ENCODE measurements at regions not wholly inside any gene's neighbourhood (a gene's known extent, or its start where the extent isn't known, plus 50 kb on each side); places are given as distances from the start of the nearest gene placed in this dataset.

GRCh38 chr12:45611061-45611460 lies 118.4 kb upstream of the ARID2 start:
- no TSS peak for BruUV-seq (replicated peaks)
- Histone ChIP-seq H3K9me1 (ENCODE audit: control insufficient read depth, insufficient read depth, low read length) (no peaks in the 10 kb centered on the region), H2AFZ (ENCODE audit: low read depth, low read length) (no peak overlapping the region), H3K27me3 (ENCODE audit: control insufficient read depth in 2 of 2, insufficient read depth in 2 of 2, low read length in 2 of 2) (peaks cover 0 to 7% of the 10 kb centered on the region in 2 experiments; a peak in 3 of 5 replicates), H3K9ac (ENCODE audit: insufficient read depth in 1 of 2, low read depth in 2 of 2, low read length in 2 of 2) (no peak overlapping the region), H3K4me3 (no peak overlapping the region), H3K36me3 (ENCODE audit: control insufficient read depth, insufficient read depth, low read length) (no peaks in the 10 kb centered on the region), H3K4me1 (replicated peaks in 1 of 2; ENCODE audit: control insufficient read depth in 2 of 2, insufficient read depth in 2 of 2, low read length in 2 of 2) (no peaks in the 10 kb centered on the region), H3K79me2 (ENCODE audit: control insufficient read depth, insufficient read depth, low read length) (no peaks in the 10 kb centered on the region), H4K20me1 (replicated peaks; ENCODE audit: control insufficient read depth, insufficient read depth, low read length) (no peaks in the 10 kb centered on the region), H3K4me2 (ENCODE audit: insufficient read depth, low read length) (no peak overlapping the region), H3K27ac (ENCODE audit: extremely low read depth, low read depth, low read length) (no peak overlapping the region), H3K9me3 (replicated peaks; ENCODE audit: control insufficient read depth, insufficient read depth, low read depth, low read length) (no peaks in the 10 kb centered on the region)
- TF ChIP-seq CBX1 (IDR thresholded peaks at IDR 0.05; ENCODE audit: low read depth): no peak
- no peak for TF ChIP-seq ZMIZ1 (IDR thresholded peaks at IDR 0.05; ENCODE audit: low read depth in 2 of 2, low read length in 2 of 2)
- TF ChIP-seq PTRF (tag; IDR thresholded peaks at IDR 0.05): no peak
- TF ChIP-seq USF1 (CRISPR knock-in tag; IDR thresholded peaks at IDR 0.05): no peak
- TF ChIP-seq FOXK1 (CRISPR knock-in tag; IDR thresholded peaks at IDR 0.05; ENCODE audit: borderline replicate concordance): no peak
- no peak for TF ChIP-seq CTCFL (IDR thresholded peaks at IDR 0.05; ENCODE audit: borderline replicate concordance, insufficient read depth, low read depth, low read length, poor library complexity, severe bottlenecking)
- TF ChIP-seq NBN (IDR thresholded peaks at IDR 0.05; ENCODE audit: low read depth): no peak
- TF ChIP-seq ZBTB5 (IDR thresholded peaks at IDR 0.05): no peak
- no peak for TF ChIP-seq HDAC1 (IDR thresholded peaks at IDR 0.05)
- no peak for TF ChIP-seq ZNF77 (CRISPR knock-in tag; IDR thresholded peaks at IDR 0.05)
- TF ChIP-seq CHD2 (IDR thresholded peaks at IDR 0.05; ENCODE audit: low read depth, low read length): no peak
- no peak for TF ChIP-seq PHTF2 (CRISPR knock-in tag; IDR thresholded peaks at IDR 0.05)
- TF ChIP-seq NFYB (IDR thresholded peaks at IDR 0.05; ENCODE audit: extremely low read depth, insufficient read length): no peak
- no peak for TF ChIP-seq SMARCC2 (IDR thresholded peaks at IDR 0.05; ENCODE audit: low read depth)
- intact Hi-C loops (cut with micrococcal nuclease): no loop called here
- in situ Hi-C loops (cut with MboI): no loop called here
- ATAC-seq (no peak), DNase-seq (ENCODE audit: extremely low read depth in 1 of 4, low spot score in 3 of 4) (no peak), FAIRE-seq (no peak)
- POLR2A ChIA-PET: no interaction called here
- CTCF ChIA-PET (ENCODE audit: low intra/inter-chr PET ratio): no interaction called here
- 0% methylated on average over 6 of the region's 20 CpGs for WGBS (ENCODE audit: insufficient coverage, low coverage, missing lambda C conversion rate)

Measured in K562 (cell line).